ENCODE measurements at regions not wholly inside any gene's neighbourhood (a gene's known extent, or its start where the extent isn't known, plus 50 kb on each side); places are given as distances from the start of the nearest gene placed in this dataset.

DNA sequence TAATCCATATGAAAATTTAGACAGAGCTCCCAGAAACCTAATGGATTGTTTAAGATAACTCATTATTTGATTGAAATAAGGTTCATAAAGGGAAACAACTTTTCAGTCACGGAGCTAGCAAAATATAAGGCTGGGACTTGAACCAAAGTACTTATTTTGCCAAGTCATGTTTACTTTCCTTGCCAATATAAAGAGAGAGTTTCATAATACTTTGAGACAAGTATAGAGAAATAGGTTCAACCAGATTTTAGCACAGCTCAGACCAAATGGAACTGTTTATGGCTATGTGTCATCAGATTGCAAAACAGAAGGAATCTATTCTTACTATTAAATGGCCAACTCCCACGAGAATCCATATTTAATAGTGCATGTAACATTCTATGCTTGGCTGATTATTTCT lies 1517.5 kb upstream of the TENM4 start:
- TF ChIP-seq, protein P1, sequence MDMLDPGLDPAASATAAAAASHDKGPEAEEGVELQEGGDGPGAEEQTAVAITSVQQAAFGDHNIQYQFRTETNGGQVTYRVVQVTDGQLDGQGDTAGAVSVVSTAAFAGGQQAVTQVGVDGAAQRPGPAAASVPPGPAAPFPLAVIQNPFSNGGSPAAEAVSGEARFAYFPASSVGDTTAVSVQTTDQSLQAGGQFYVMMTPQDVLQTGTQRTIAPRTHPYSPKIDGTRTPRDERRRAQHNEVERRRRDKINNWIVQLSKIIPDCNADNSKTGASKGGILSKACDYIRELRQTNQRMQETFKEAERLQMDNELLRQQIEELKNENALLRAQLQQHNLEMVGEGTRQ (IDR thresholded peaks at IDR 0.05; ENCODE audit: low read depth, low read length): no peak
- TF ChIP-seq, protein P2, sequence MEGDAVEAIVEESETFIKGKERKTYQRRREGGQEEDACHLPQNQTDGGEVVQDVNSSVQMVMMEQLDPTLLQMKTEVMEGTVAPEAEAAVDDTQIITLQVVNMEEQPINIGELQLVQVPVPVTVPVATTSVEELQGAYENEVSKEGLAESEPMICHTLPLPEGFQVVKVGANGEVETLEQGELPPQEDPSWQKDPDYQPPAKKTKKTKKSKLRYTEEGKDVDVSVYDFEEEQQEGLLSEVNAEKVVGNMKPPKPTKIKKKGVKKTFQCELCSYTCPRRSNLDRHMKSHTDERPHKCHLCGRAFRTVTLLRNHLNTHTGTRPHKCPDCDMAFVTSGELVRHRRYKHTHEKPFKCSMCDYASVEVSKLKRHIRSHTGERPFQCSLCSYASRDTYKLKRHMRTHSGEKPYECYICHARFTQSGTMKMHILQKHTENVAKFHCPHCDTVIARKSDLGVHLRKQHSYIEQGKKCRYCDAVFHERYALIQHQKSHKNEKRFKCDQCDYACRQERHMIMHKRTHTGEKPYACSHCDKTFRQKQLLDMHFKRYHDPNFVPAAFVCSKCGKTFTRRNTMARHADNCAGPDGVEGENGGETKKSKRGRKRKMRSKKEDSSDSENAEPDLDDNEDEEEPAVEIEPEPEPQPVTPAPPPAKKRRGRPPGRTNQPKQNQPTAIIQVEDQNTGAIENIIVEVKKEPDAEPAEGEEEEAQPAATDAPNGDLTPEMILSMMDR (conservative IDR thresholded peaks at IDR 0.05; ENCODE audit: low read depth, low read length): no peak
- TF ChIP-seq RAD21 (IDR thresholded peaks at IDR 0.05; ENCODE audit: low read length) (no peak), RFX5 (IDR thresholded peaks at IDR 0.05; ENCODE audit: low read depth, low read length) (no peak), MXI1 (IDR thresholded peaks at IDR 0.05; ENCODE audit: borderline replicate concordance, low read depth, low read length) (no peak), SMC3 (IDR thresholded peaks at IDR 0.05; ENCODE audit: low read depth, low read length) (no peak), POLR2A (IDR thresholded peaks at IDR 0.05; ENCODE audit: low read depth, low read length) (no peak), CEBPB (IDR thresholded peaks at IDR 0.05; ENCODE audit: low read depth, low read length) (no peak), CHD1 (IDR thresholded peaks at IDR 0.05; ENCODE audit: low read depth, low read length) (no peak), MAZ (IDR thresholded peaks at IDR 0.05; ENCODE audit: borderline replicate concordance, low read depth, low read length) (no peak), FOS (IDR thresholded peaks at IDR 0.05; ENCODE audit: low read depth, low read length) (no peak), MAFK (IDR thresholded peaks at IDR 0.05; ENCODE audit: low read depth, low read length) (no peak), BHLHE40 (IDR thresholded peaks at IDR 0.05; ENCODE audit: low read depth, low read length) (no peak), NFE2L2 (IDR thresholded peaks at IDR 0.05; ENCODE audit: low read depth, low read length) (peak; percentile 47; the same call in 1 of the 2 replicates)
